Motor neuron (in vitro differentiated cells): ENCODE measurements at regions not wholly inside any gene's neighbourhood (a gene's known extent, or its start where the extent isn't known, plus 50 kb on each side); places are given as distances from the start of the nearest gene placed in this dataset.

Experiments
- ATAC-seq, 8 experiments: fragments of 200-7000 bp; cut with Tn5 transposase; replicated peaks in 6 of 8; 2 replicates each; pipeline ENCODE4 v1.8.0; 2021; ENCODE audit warnings: mild to moderate bottlenecking in 8 of 8, moderate library complexity in 8 of 8
- H3K27ac ChIP-seq, 2 donors: fragments of 250-450 bp; sonication (Bioruptor Pico); 2 replicates each; pipeline ENCODE4 v1.9.0; 2021; ENCODE audit warnings: antibody characterized with exemption in 2 of 2, mild to moderate bottlenecking in 2 of 2, moderate library complexity in 1 of 2
- H3K4me1 ChIP-seq, 2 donors: fragments of 250-450 bp; sonication (Bioruptor Pico); replicated peaks in 1 of 2; 2 replicates each; pipeline ENCODE4 v1.6.1; 2021; ENCODE audit warnings: antibody characterized with exemption in 2 of 2, mild to moderate bottlenecking in 2 of 2, moderate library complexity in 1 of 2
- H3K4me3 ChIP-seq, 5 donors: fragments of 250-450 bp; sonication (Bioruptor Pico); 2 replicates each; pipeline ENCODE4 v1.9.0; 2021; ENCODE audit warnings: antibody characterized with exemption in 5 of 5, mild to moderate bottlenecking in 5 of 5, moderate library complexity in 4 of 5
- WGBS, 10 experiments: fragments of 450-650 bp; shearing (Covaris generic); methylation state at CpG; one replicate each; pipeline ENCODE4 v1.0.0; 2022; 5-methylcytosine and 5-hydroxymethylcytosine counted together
- in situ Hi-C, 9 experiments: fragments of 400-800 bp; cut with MboI; loops; one replicate each; pipeline ENCODE4 v1.15.0; 2021; ENCODE audit warnings: low sequenced_read_pairs in 9 of 9, low pct_unique_long_range_greater_than_20kb in 2 of 9; ENCODE audit not compliant: unreplicated experiment in 9 of 9

- 15 to 85% (median 62%) methylated on average over 1 to 3 of the region's 3 CpGs for WGBS, 10 experiments
- in situ Hi-C loops, result no loop called here
- no peak for ATAC-seq
These were observed 435.0 kb upstream of the KIF2B start for GRCh38 chr17:53387745-53388144.

GRCh38 chr17:53353919-53354351 lies 468.8 kb upstream of the KIF2B start:
- 0 to 90% (median 57%) methylated on average over 1 to 3 of the region's 3 CpGs; no CpG with 5 or more reads in 3 of the 10 experiments for WGBS, 10 experiments
- Histone ChIP-seq H3K4me3 (no peak overlapping the region), H3K4me1 (no peaks in the 10 kb centered on the region), H3K27ac (no peak overlapping the region)
- in situ Hi-C loops, result no loop called here
- no peak for ATAC-seq

More at GRCh38 chr17:53387745-53388144, 435.0 kb upstream of the KIF2B start:
- H3K4me3 ChIP-seq, result no peak overlapping the region
- no peaks in the 10 kb centered on the region for H3K4me1 ChIP-seq
- H3K27ac ChIP-seq, result no peak overlapping the region

- ATAC-seq, result no peak
- WGBS, 10 experiments, result 0 to 100% (median 56%) methylated on average over 1 of the region's 1 CpG; no CpG with 5 or more reads in 6 of the 10 experiments
- no peak overlapping the region for H3K4me3 ChIP-seq
- H3K27ac ChIP-seq, result no peak overlapping the region
- H3K4me1 ChIP-seq, result no peaks in the 10 kb centered on the region
- in situ Hi-C loops, result no loop called here
These were observed 477.9 kb upstream of the KIF2B start for GRCh38 chr17:53344778-53345177.

- Histone ChIP-seq H3K27ac (no peak overlapping the region), H3K4me3 (no peak overlapping the region), H3K4me1 (no peaks in the 10 kb centered on the region)
- ATAC-seq, result no peak
- 0 to 100% (median 50%) methylated on average over 1 to 2 of the region's 4 CpGs; no CpG with 5 or more reads in 3 of the 10 experiments for WGBS, 10 experiments
- in situ Hi-C loops, result no loop called here
These were observed 486.4 kb upstream of the KIF2B start for GRCh38 chr17:53336281-53336680.

GRCh38 chr17:53335443-53335842 lies 487.3 kb upstream of the KIF2B start:
- H3K4me3 ChIP-seq, result no peak overlapping the region
- H3K4me1 ChIP-seq, result no peaks in the 10 kb centered on the region
- H3K27ac ChIP-seq, result no peak overlapping the region
- no peak for ATAC-seq
- in situ Hi-C loops, result no loop called here
- WGBS, 10 experiments, result 7 to 100% (median 85%) methylated on average over 1 of the region's 1 CpG

GRCh38 chr17:53330756-53331155 lies 492.0 kb upstream of the KIF2B start:
- ATAC-seq, result no peak
- in situ Hi-C loops, result no loop called here
- Histone ChIP-seq H3K4me3 (no peak overlapping the region), H3K4me1 (no peaks in the 10 kb centered on the region), H3K27ac (no peak overlapping the region)
- 0 to 100% (median 44%) methylated on average over 1 to 2 of the region's 2 CpGs; no CpG with 5 or more reads in 2 of the 10 experiments for WGBS, 10 experiments

GRCh38 chr17:53321651-53322050 lies 501.1 kb upstream of the KIF2B start:
- in situ Hi-C loops, result no loop called here
- Histone ChIP-seq H3K4me1 (no peaks in the 10 kb centered on the region), H3K27ac (no peak overlapping the region), H3K4me3 (no peak overlapping the region)
- WGBS, 10 experiments, result 0 to 100% (median 20%) methylated on average over 1 to 2 of the region's 2 CpGs; no CpG with 5 or more reads in 2 of the 10 experiments
- ATAC-seq, result no peak

- in situ Hi-C loops, result no loop called here
- Histone ChIP-seq H3K4me3 (no peak overlapping the region), H3K4me1 (no peaks in the 10 kb centered on the region), H3K27ac (no peak overlapping the region)
- ATAC-seq, result no peak
- 0 to 100% (median 74%) methylated on average over 2 to 3 of the region's 3 CpGs for WGBS, 10 experiments
These were observed 502.8 kb upstream of the KIF2B start for GRCh38 chr17:53319947-53320346.

- H3K27ac ChIP-seq, result no peak overlapping the region
- no peak for ATAC-seq
- WGBS, 10 experiments, result 0 to 86% (median 70%) methylated on average over 1 of the region's 1 CpG; no CpG with 5 or more reads in 1 of the 10 experiments
- no peak overlapping the region for H3K4me3 ChIP-seq
- in situ Hi-C loops, result no loop called here
- no peaks in the 10 kb centered on the region for H3K4me1 ChIP-seq
These were observed 505.7 kb upstream of the KIF2B start for GRCh38 chr17:53316988-53317387.

- Histone ChIP-seq H3K4me1 (no peaks in the 10 kb centered on the region), H3K27ac (no peak overlapping the region), H3K4me3 (no peak overlapping the region)
- in situ Hi-C loops, result no loop called here
- no peak for ATAC-seq
- 7 to 76% methylated on average over 3 to 5 of the region's 5 CpGs; no CpG with 5 or more reads in 8 of the 10 experiments for WGBS, 10 experiments
These were observed 506.7 kb upstream of the KIF2B start for GRCh38 chr17:53316073-53316472.

- H3K4me3 ChIP-seq, result no peak overlapping the region
- no peak for ATAC-seq
- H3K4me1 ChIP-seq, result no peaks in the 10 kb centered on the region
- H3K27ac ChIP-seq, result no peak overlapping the region
- in situ Hi-C loops, result no loop called here
- 0 to 92% (median 60%) methylated on average over 1 to 3 of the region's 3 CpGs for WGBS, 10 experiments
These were observed 508.2 kb upstream of the KIF2B start for GRCh38 chr17:53314521-53314920.

- no peak overlapping the region for H3K4me3 ChIP-seq
- in situ Hi-C loops, result no loop called here
- H3K4me1 ChIP-seq, result no peaks in the 10 kb centered on the region
- no peak overlapping the region for H3K27ac ChIP-seq
- no peak for ATAC-seq
- WGBS, 10 experiments, result 5 to 100% (median 65%) methylated on average over 1 to 2 of the region's 2 CpGs; no CpG with 5 or more reads in 1 of the 10 experiments
These were observed 509.0 kb upstream of the KIF2B start for GRCh38 chr17:53313746-53314145.

- 0 to 100% (median 50%) methylated on average over 1 of the region's 1 CpG; no CpG with 5 or more reads in 1 of the 10 experiments for WGBS, 10 experiments
- Histone ChIP-seq H3K4me1 (peaks cover 0 to 5% of the 10 kb centered on the region in 2 donors), H3K4me3 (no peak overlapping the region), H3K27ac (no peak overlapping the region)
- in situ Hi-C loops, result no loop called here
- no peak for ATAC-seq
These were observed 544.3 kb upstream of the KIF2B start for GRCh38 chr17:53278466-53278865.

GRCh38 chr17:53273126-53273525 lies 549.6 kb upstream of the KIF2B start:
- H3K27ac ChIP-seq, result no peak overlapping the region
- in situ Hi-C loops, result no loop called here
- H3K4me1 ChIP-seq, result peaks cover 0 to 7% of the 10 kb centered on the region in 2 donors
- no peak for ATAC-seq
- no peak overlapping the region for H3K4me3 ChIP-seq
- 0 to 88% (median 23%) methylated on average over 1 to 2 of the region's 2 CpGs; no CpG with 5 or more reads in 1 of the 10 experiments for WGBS, 10 experiments
